H1 (cell line): ENCODE measurements at regions not wholly inside any gene's neighbourhood (a gene's known extent, or its start where the extent isn't known, plus 50 kb on each side); places are given as distances from the start of the nearest gene placed in this dataset.

Experiments
- CHD2 ChIP-seq: IDR thresholded peaks from 2 replicates; pipeline ENCODE4 v1.6.1; 2012; ENCODE audit warnings: low read length, improper control_type of control experiment
- CTCF ChIP-seq, 3 experiments: IDR thresholded peaks; 1 replicate in 2 of 3; 2 replicates in 1 of 3; pipeline versions ENCODE4 v1.5.1 to v1.6.1; 2011; ENCODE audit warnings: low read length in 3 of 3, mild to moderate bottlenecking in 3 of 3, inconsistent platforms in 2 of 3, low read depth in 1 of 3, moderate library complexity in 1 of 3; ENCODE audit not compliant: insufficient read depth in 1 of 3; ENCODE audit errors: control extremely low read depth in 1 of 3
- FOSL1 ChIP-seq: IDR thresholded peaks from 2 replicates; pipeline ENCODE4 v1.6.1; 2011; ENCODE audit warnings: mild to moderate bottlenecking, low read depth, low read length, moderate library complexity; ENCODE audit not compliant: insufficient read depth
- GTF2F1 ChIP-seq: IDR thresholded peaks from 2 replicates; pipeline ENCODE4 v1.6.1; 2012; ENCODE audit warnings: low read depth, low read length, improper control_type of control experiment, borderline replicate concordance
- POLR2A ChIP-seq, 2 experiments: IDR thresholded peaks; 1 replicate in 1 of 2; 2 replicates in 1 of 2; pipeline ENCODE4 v1.6.1; 2011; ENCODE audit warnings: low read depth in 2 of 2, low read length in 2 of 2, mild to moderate bottlenecking in 2 of 2; ENCODE audit errors: control extremely low read depth in 1 of 2
- RNF2 ChIP-seq: fragments of 200-900, 300-1000 bp; sonication (generic); IDR thresholded peaks from 2 replicates; pipeline ENCODE4 v1.7.1; 2016; ENCODE audit warnings: borderline replicate concordance, low read depth, mild to moderate bottlenecking, antibody characterized with exemption, low read length; ENCODE audit not compliant: poor library complexity, severe bottlenecking; ENCODE audit errors: missing control alignments
- RXRA ChIP-seq: IDR thresholded peaks from 2 replicates; pipeline ENCODE4 v1.6.1; 2011; ENCODE audit warnings: low read depth, mild to moderate bottlenecking, low read length, moderate library complexity; ENCODE audit not compliant: insufficient read depth
- SP1 ChIP-seq: IDR thresholded peaks from 2 replicates; pipeline ENCODE4 v1.6.1; 2011; ENCODE audit warnings: low read depth, low read length
- TCF12 ChIP-seq: IDR thresholded peaks from 2 replicates; pipeline ENCODE4 v1.6.1; 2011; ENCODE audit warnings: low read depth, mild to moderate bottlenecking, low read length
- TF ChIP-seq, protein P1 (sequence below): fragments of 300-600 bp; sonication (generic); IDR thresholded peaks from 2 replicates; pipeline ENCODE4 v1.7.1; 2012; ENCODE audit warnings: low read length, moderate library complexity, mild to moderate bottlenecking, inconsistent platforms; ENCODE audit not compliant: insufficient replicate concordance

DNA sequence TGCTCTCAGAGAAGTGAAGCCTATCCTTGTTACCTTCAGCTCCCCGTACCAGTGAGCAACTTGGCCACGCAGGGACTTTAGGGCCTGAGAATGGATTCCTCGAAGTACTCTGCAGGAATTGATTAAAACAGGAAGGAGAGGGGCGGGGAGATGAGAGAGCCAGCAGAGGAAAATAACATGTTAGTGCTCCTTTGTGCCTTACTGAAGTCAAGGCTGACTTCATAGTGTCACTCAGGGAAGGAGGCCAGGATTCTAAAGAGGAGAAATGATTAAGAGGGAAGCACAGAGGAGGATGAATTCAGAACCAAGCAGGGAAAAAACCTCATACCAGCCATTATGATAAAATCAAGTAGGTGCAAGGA is 195.6 kb upstream of the RHOBTB1 start (continued):
- TF ChIP-seq, protein P1, sequence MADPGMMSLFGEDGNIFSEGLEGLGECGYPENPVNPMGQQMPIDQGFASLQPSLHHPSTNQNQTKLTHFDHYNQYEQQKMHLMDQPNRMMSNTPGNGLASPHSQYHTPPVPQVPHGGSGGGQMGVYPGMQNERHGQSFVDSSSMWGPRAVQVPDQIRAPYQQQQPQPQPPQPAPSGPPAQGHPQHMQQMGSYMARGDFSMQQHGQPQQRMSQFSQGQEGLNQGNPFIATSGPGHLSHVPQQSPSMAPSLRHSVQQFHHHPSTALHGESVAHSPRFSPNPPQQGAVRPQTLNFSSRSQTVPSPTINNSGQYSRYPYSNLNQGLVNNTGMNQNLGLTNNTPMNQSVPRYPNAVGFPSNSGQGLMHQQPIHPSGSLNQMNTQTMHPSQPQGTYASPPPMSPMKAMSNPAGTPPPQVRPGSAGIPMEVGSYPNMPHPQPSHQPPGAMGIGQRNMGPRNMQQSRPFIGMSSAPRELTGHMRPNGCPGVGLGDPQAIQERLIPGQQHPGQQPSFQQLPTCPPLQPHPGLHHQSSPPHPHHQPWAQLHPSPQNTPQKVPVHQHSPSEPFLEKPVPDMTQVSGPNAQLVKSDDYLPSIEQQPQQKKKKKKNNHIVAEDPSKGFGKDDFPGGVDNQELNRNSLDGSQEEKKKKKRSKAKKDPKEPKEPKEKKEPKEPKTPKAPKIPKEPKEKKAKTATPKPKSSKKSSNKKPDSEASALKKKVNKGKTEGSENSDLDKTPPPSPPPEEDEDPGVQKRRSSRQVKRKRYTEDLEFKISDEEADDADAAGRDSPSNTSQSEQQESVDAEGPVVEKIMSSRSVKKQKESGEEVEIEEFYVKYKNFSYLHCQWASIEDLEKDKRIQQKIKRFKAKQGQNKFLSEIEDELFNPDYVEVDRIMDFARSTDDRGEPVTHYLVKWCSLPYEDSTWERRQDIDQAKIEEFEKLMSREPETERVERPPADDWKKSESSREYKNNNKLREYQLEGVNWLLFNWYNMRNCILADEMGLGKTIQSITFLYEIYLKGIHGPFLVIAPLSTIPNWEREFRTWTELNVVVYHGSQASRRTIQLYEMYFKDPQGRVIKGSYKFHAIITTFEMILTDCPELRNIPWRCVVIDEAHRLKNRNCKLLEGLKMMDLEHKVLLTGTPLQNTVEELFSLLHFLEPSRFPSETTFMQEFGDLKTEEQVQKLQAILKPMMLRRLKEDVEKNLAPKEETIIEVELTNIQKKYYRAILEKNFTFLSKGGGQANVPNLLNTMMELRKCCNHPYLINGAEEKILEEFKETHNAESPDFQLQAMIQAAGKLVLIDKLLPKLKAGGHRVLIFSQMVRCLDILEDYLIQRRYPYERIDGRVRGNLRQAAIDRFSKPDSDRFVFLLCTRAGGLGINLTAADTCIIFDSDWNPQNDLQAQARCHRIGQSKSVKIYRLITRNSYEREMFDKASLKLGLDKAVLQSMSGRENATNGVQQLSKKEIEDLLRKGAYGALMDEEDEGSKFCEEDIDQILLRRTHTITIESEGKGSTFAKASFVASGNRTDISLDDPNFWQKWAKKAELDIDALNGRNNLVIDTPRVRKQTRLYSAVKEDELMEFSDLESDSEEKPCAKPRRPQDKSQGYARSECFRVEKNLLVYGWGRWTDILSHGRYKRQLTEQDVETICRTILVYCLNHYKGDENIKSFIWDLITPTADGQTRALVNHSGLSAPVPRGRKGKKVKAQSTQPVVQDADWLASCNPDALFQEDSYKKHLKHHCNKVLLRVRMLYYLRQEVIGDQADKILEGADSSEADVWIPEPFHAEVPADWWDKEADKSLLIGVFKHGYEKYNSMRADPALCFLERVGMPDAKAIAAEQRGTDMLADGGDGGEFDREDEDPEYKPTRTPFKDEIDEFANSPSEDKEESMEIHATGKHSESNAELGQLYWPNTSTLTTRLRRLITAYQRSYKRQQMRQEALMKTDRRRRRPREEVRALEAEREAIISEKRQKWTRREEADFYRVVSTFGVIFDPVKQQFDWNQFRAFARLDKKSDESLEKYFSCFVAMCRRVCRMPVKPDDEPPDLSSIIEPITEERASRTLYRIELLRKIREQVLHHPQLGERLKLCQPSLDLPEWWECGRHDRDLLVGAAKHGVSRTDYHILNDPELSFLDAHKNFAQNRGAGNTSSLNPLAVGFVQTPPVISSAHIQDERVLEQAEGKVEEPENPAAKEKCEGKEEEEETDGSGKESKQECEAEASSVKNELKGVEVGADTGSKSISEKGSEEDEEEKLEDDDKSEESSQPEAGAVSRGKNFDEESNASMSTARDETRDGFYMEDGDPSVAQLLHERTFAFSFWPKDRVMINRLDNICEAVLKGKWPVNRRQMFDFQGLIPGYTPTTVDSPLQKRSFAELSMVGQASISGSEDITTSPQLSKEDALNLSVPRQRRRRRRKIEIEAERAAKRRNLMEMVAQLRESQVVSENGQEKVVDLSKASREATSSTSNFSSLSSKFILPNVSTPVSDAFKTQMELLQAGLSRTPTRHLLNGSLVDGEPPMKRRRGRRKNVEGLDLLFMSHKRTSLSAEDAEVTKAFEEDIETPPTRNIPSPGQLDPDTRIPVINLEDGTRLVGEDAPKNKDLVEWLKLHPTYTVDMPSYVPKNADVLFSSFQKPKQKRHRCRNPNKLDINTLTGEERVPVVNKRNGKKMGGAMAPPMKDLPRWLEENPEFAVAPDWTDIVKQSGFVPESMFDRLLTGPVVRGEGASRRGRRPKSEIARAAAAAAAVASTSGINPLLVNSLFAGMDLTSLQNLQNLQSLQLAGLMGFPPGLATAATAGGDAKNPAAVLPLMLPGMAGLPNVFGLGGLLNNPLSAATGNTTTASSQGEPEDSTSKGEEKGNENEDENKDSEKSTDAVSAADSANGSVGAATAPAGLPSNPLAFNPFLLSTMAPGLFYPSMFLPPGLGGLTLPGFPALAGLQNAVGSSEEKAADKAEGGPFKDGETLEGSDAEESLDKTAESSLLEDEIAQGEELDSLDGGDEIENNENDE: no peak
- TF ChIP-seq TCF12: no peak
- TF ChIP-seq POLR2A (IDR thresholded peaks at IDR 0.05; ENCODE audit: control extremely low read depth in 1 of 2, low read depth in 2 of 2, low read length in 2 of 2): no peak
- no peak for TF ChIP-seq GTF2F1
- TF ChIP-seq RXRA: no peak
- TF ChIP-seq FOSL1: no peak
- no peak for TF ChIP-seq CTCF (IDR thresholded peaks at IDR 0.05; ENCODE audit: control extremely low read depth in 1 of 3, insufficient read depth in 1 of 3, low read depth in 1 of 3, low read length in 3 of 3)
- TF ChIP-seq RNF2: no peak
- no peak for TF ChIP-seq CHD2
- no peak for TF ChIP-seq SP1
